Activated CD4-positive, alpha-beta memory T cell treated with anti-CD3 and anti-CD28 coated beads for 36 hours (primary cell): ENCODE measurements at regions not wholly inside any gene's neighbourhood (a gene's known extent, or its start where the extent isn't known, plus 50 kb on each side); places are given as distances from the start of the nearest gene placed in this dataset.

ENCODE experiments used
- CTCF ChIA-PET: fragments of 350-600 bp; sonication (Branson Sonifier 250); formaldehyde crosslinking; loops from one replicate; lab custom pipeline; 2021; ENCODE audit warnings: antibody characterized with exemption, inconsistent platforms; lab: Charles Lee
- POLR2A ChIA-PET: fragments of 350-600 bp; sonication (Branson Sonifier 250); formaldehyde crosslinking; loops from one replicate; lab custom pipeline; 2021; ENCODE audit warnings: antibody characterized with exemption; lab: Charles Lee
- DNase-seq: peaks from one replicate; pipeline ENCODE4 v3.0.0-alpha.2; 2020
- H3K27ac Mint-ChIP-seq: one replicate; pipeline ENCODE4 v1.8.0; 2021; ENCODE audit warnings: mixed read lengths
- H3K27me3 Mint-ChIP-seq: one replicate; pipeline ENCODE4 v1.8.0; 2021; ENCODE audit warnings: mixed read lengths
- H3K36me3 Mint-ChIP-seq: one replicate; pipeline ENCODE4 v1.8.0; 2021; ENCODE audit warnings: mixed read lengths
- H3K4me1 Mint-ChIP-seq: one replicate; pipeline ENCODE4 v1.8.0; 2021; ENCODE audit warnings: low read depth, mixed read lengths
- H3K4me3 Mint-ChIP-seq: one replicate; pipeline ENCODE4 v1.8.0; 2021; ENCODE audit warnings: mild to moderate bottlenecking, mixed read lengths
- H3K9me3 Mint-ChIP-seq: one replicate; pipeline ENCODE4 v1.8.0; 2021; ENCODE audit warnings: mixed read lengths
- intact Hi-C: fragments of 100-400 bp; cut with micrococcal nuclease; formaldehyde crosslinking; loops from one replicate; pipeline ENCODE4 v1.15.1; 2023

GRCh38 chr22:48885919-48886305 lies 941.8 kb downstream of the BRD1 start:
- Mint-ChIP-seq H3K4me3 (no peak overlapping the region), H3K27me3 (peaks cover 10% of the 10 kb centered on the region), H3K4me1 (no peaks in the 10 kb centered on the region), H3K27ac (no peak overlapping the region), H3K9me3 (no peaks in the 10 kb centered on the region), H3K36me3 (no peaks in the 10 kb centered on the region)
- intact Hi-C loops: no loop called here
- CTCF ChIA-PET: no interaction called here
- POLR2A ChIA-PET: no interaction called here
- no peak for DNase-seq

GRCh38 chr22:48885271-48885918 lies 942.3 kb downstream of the BRD1 start:
- no peak for DNase-seq
- intact Hi-C loops: no loop called here
- ChIA-PET POLR2A (no interaction called here), CTCF (no interaction called here)
- Mint-ChIP-seq H3K36me3 (no peaks in the 10 kb centered on the region), H3K4me1 (no peaks in the 10 kb centered on the region), H3K9me3 (no peaks in the 10 kb centered on the region), H3K4me3 (no peak overlapping the region), H3K27ac (no peak overlapping the region), H3K27me3 (peaks cover 10% of the 10 kb centered on the region)

GRCh38 chr22:48884786-48885185 lies 942.9 kb downstream of the BRD1 start:
- H3K9me3 Mint-ChIP-seq: no peaks in the 10 kb centered on the region
- CTCF ChIA-PET: no interaction called here
- DNase-seq: no peak
- no peaks in the 10 kb centered on the region for H3K4me1 Mint-ChIP-seq
- POLR2A ChIA-PET: no interaction called here
- H3K36me3 Mint-ChIP-seq: no peaks in the 10 kb centered on the region
- no peak overlapping the region for H3K4me3 Mint-ChIP-seq
- peaks cover 10% of the 10 kb centered on the region for H3K27me3 Mint-ChIP-seq
- intact Hi-C loops: no loop called here
- no peak overlapping the region for H3K27ac Mint-ChIP-seq

- DNase-seq: no peak
- no peaks in the 10 kb centered on the region for H3K36me3 Mint-ChIP-seq
- H3K27me3 Mint-ChIP-seq: peaks cover 8% of the 10 kb centered on the region
- no peaks in the 10 kb centered on the region for H3K4me1 Mint-ChIP-seq
- CTCF ChIA-PET: no interaction called here
- no peaks in the 10 kb centered on the region for H3K9me3 Mint-ChIP-seq
- H3K4me3 Mint-ChIP-seq: no peak overlapping the region
- POLR2A ChIA-PET: no interaction called here
- no peak overlapping the region for H3K27ac Mint-ChIP-seq
- intact Hi-C loops: no loop called here
Measured at GRCh38 chr22:48884324-48884723, 943.3 kb downstream of the BRD1 start.

GRCh38 chr22:48883211-48883960 lies 944.3 kb downstream of the BRD1 start:
- no peak for DNase-seq
- peaks cover 4% of the 10 kb centered on the region for H3K27me3 Mint-ChIP-seq

GRCh38 chr22:48882636-48883200 lies 945.0 kb downstream of the BRD1 start:
- ChIA-PET POLR2A (no interaction called here), CTCF (no interaction called here)

More at GRCh38 chr22:48883211-48883960, 944.3 kb downstream of the BRD1 start:
- ChIA-PET POLR2A (no interaction called here), CTCF (no interaction called here)
- H3K27ac Mint-ChIP-seq: no peak overlapping the region
- no peaks in the 10 kb centered on the region for H3K4me1 Mint-ChIP-seq
- H3K36me3 Mint-ChIP-seq: no peaks in the 10 kb centered on the region
- H3K4me3 Mint-ChIP-seq: no peak overlapping the region
- intact Hi-C loops: no loop called here
- no peaks in the 10 kb centered on the region for H3K9me3 Mint-ChIP-seq

GRCh38 chr22:48881326-48881980 lies 946.2 kb downstream of the BRD1 start:
- H3K9me3 Mint-ChIP-seq: no peaks in the 10 kb centered on the region
- ChIA-PET POLR2A (no interaction called here), CTCF (no interaction called here)
- H3K27ac Mint-ChIP-seq: no peak overlapping the region
- H3K4me3 Mint-ChIP-seq: no peak overlapping the region
- peaks cover 4% of the 10 kb centered on the region for H3K27me3 Mint-ChIP-seq
- H3K36me3 Mint-ChIP-seq: no peaks in the 10 kb centered on the region
- DNase-seq: no peak
- intact Hi-C loops: no loop called here
- H3K4me1 Mint-ChIP-seq: no peaks in the 10 kb centered on the region

More at GRCh38 chr22:48882636-48883200, 945.0 kb downstream of the BRD1 start:
- Mint-ChIP-seq H3K4me1 (no peaks in the 10 kb centered on the region), H3K9me3 (no peaks in the 10 kb centered on the region), H3K36me3 (no peaks in the 10 kb centered on the region), H3K4me3 (no peak overlapping the region), H3K27me3 (peaks cover 4% of the 10 kb centered on the region), H3K27ac (no peak overlapping the region)
- DNase-seq: no peak
- intact Hi-C loops: no loop called here

- CTCF ChIA-PET: no interaction called here
- DNase-seq: no peak
- Mint-ChIP-seq H3K36me3 (no peaks in the 10 kb centered on the region), H3K4me1 (no peaks in the 10 kb centered on the region), H3K4me3 (no peak overlapping the region), H3K9me3 (no peaks in the 10 kb centered on the region), H3K27ac (no peak overlapping the region), H3K27me3 (peaks cover 4% of the 10 kb centered on the region)
- POLR2A ChIA-PET: no interaction called here
- intact Hi-C loops: no loop called here
Measured at GRCh38 chr22:48880749-48881148, 946.9 kb downstream of the BRD1 start.

- no peaks in the 10 kb centered on the region for H3K4me1 Mint-ChIP-seq
- ChIA-PET CTCF (no interaction called here), POLR2A (no interaction called here)
- H3K4me3 Mint-ChIP-seq: no peak overlapping the region
- no peaks in the 10 kb centered on the region for H3K36me3 Mint-ChIP-seq
- H3K9me3 Mint-ChIP-seq: no peaks in the 10 kb centered on the region
- no peak overlapping the region for H3K27ac Mint-ChIP-seq
- H3K27me3 Mint-ChIP-seq: peaks cover 6% of the 10 kb centered on the region
- no peak for DNase-seq
- intact Hi-C loops: no loop called here
Measured at GRCh38 chr22:48876951-48877350, 950.7 kb downstream of the BRD1 start.

GRCh38 chr22:48874956-48875355 lies 952.7 kb downstream of the BRD1 start:
- Mint-ChIP-seq H3K27me3 (peaks cover 10% of the 10 kb centered on the region), H3K27ac (no peak overlapping the region), H3K4me3 (no peak overlapping the region), H3K4me1 (no peaks in the 10 kb centered on the region), H3K9me3 (peaks cover 4% of the 10 kb centered on the region), H3K36me3 (no peaks in the 10 kb centered on the region)
- ChIA-PET POLR2A (no interaction called here), CTCF (no interaction called here)
- DNase-seq: no peak
- intact Hi-C loops: no loop called here

- Mint-ChIP-seq H3K4me1 (no peaks in the 10 kb centered on the region), H3K27me3 (peaks cover 10% of the 10 kb centered on the region), H3K4me3 (no peak overlapping the region), H3K27ac (no peak overlapping the region), H3K36me3 (no peaks in the 10 kb centered on the region), H3K9me3 (peaks cover 5% of the 10 kb centered on the region)
- POLR2A ChIA-PET: no interaction called here
- CTCF ChIA-PET: no interaction called here
- intact Hi-C loops: no loop called here
- no peak for DNase-seq
Measured at GRCh38 chr22:48873191-48873520, 954.5 kb downstream of the BRD1 start.

- Mint-ChIP-seq H3K9me3 (peaks cover 5% of the 10 kb centered on the region), H3K36me3 (no peaks in the 10 kb centered on the region), H3K27me3 (peaks cover 10% of the 10 kb centered on the region), H3K27ac (no peak overlapping the region), H3K4me1 (no peaks in the 10 kb centered on the region), H3K4me3 (no peak overlapping the region)
- ChIA-PET CTCF (no interaction called here), POLR2A (no interaction called here)
- no peak for DNase-seq
- intact Hi-C loops: no loop called here
Measured at GRCh38 chr22:48872271-48873190, 955.1 kb downstream of the BRD1 start.
